ENCODE measurements at regions not wholly inside any gene's neighbourhood (a gene's known extent, or its start where the extent isn't known, plus 50 kb on each side); places are given as distances from the start of the nearest gene placed in this dataset.

DNA sequence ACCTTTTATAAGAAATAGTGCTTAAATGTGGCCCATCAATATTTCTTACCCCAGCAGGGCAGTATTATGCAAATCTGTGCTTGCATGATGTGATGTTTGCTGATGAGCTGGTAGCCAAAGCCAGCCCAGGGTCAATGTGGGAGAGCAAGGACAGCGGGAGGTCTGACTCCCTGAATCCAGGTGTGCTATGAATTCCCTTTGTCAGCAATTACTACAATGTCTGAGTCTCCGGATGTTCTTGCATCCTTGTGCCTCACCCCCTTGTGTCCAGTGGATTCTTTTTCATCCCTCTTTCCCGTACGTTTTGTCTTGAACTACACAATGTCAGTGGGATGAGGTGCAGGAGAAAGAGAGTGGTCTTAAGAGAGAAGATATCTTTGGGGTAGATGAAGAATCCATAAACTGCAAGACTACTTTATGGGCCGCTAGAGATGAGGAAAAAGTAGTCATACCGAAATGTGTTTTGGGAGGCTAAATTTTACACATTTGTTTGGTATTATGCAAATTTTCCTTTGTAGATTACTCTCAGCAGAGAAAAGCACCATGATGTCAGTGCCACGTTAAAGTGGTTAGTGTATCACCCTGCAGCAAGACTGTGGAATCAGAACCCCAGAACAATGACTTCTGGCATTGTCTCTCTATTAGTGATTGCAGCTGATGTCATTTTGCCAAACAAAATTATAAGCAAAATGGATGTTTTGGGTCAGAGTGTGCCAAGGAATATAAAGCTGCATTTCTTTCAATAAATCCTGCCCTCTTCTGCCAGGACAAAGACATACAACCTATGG lies 53.5 kb upstream of the TSHZ3 start:
- Mint-ChIP-seq H3K27ac (ENCODE audit: unreplicated experiment) (no peak overlapping the region), H3K4me3 (ENCODE audit: unreplicated experiment) (no peak overlapping the region), H3K9me3 (ENCODE audit: unreplicated experiment) (no peaks in the 10 kb centered on the region), H3K36me3 (ENCODE audit: low read depth, unreplicated experiment) (no peaks in the 10 kb centered on the region), H3K27me3 (ENCODE audit: unreplicated experiment) (no peaks in the 10 kb centered on the region), H3K4me1 (ENCODE audit: unreplicated experiment) (peaks cover under 1% of the 10 kb centered on the region)
- DNase-seq (ENCODE audit: low spot score), result no peak
- no peak for TF ChIP-seq CTCF (IDR thresholded peaks at IDR 0.05; ENCODE audit: unreplicated experiment)

DNA sequence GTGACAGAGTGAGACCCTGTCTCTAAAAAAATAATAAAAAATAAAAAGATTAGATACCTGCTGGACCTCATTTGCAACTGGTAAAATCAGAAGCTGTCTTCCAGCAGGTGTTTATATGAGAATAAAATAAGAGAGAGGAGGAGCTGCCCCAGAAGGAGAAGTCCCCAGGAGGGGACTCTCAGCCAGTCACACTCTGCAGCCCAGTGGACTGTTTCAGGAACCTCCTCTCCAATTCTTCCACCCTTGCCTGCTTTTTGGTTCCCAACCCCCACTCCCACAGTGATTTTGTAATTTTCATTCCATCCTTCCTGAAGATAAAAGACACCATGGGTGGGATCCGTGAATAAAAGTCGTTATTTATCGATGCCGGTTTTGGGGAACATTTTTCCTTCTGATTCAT lies 56.9 kb upstream of the TSHZ3 start:
- no peak for DNase-seq (ENCODE audit: low spot score)
- H3K36me3 Mint-ChIP-seq (ENCODE audit: low read depth, unreplicated experiment), result no peaks in the 10 kb centered on the region
- H3K4me3 Mint-ChIP-seq (ENCODE audit: unreplicated experiment), result no peak overlapping the region
- no peaks in the 10 kb centered on the region for H3K9me3 Mint-ChIP-seq (ENCODE audit: unreplicated experiment)
- H3K27me3 Mint-ChIP-seq (ENCODE audit: unreplicated experiment), result no peaks in the 10 kb centered on the region
- no peak for TF ChIP-seq CTCF (IDR thresholded peaks at IDR 0.05; ENCODE audit: unreplicated experiment)
- H3K4me1 Mint-ChIP-seq (ENCODE audit: unreplicated experiment), result peaks cover 6% of the 10 kb centered on the region
- no peak overlapping the region for H3K27ac Mint-ChIP-seq (ENCODE audit: unreplicated experiment)

DNA sequence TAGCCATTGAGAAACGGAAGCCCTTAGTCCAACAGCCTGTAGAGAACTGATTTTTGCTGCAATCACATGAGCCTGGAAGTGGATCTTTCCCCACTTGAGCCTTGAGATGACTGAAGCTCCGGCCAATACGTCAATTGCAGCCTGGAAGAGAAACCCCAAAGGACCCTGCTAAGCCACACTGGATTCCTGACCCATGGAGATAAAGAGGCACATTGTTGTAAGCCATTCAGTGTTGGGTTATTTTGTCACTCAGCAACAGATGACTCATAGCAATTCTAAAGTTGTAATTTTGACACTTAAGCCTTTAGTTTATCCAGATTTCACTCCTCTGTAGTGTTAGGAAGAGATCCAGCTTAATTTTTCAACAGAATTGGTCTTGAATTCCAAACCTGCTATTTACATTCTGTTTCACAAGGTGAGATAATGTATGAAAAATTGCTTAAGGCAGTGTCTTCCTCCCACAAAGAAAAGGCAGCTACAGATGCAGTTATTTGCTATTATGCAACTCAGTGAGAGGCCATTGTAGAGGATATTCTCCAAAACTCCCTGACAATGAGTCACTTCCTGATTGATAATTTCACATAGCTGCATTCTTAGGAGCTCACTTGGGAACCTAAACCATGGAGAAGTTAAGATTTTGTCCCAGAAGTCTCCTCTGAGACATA lies 59.4 kb upstream of the TSHZ3 start:
- no peaks in the 10 kb centered on the region for H3K36me3 Mint-ChIP-seq (ENCODE audit: low read depth, unreplicated experiment)
- no peak overlapping the region for H3K27ac Mint-ChIP-seq (ENCODE audit: unreplicated experiment)

DNA sequence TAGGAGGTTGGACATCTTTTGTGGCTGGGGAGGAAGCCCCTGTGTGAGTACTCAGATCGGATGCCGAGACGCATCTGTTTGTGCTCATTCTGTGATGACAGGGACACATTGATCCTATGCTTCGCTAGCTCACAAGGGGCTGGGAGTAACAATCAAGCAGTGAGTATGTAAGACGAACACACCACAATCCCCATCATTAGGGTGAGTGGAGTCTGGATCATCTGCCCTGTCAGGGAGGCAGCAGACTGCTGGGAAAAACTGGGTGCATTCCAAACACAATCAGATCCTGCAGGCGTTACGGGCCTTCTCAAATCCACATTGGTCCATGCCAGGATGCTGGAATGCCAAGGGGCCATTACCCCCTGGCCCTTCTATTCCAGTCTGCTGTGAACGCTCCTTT lies 64.1 kb upstream of the TSHZ3 start:
- no peak for DNase-seq (ENCODE audit: low spot score)
- Mint-ChIP-seq H3K36me3 (ENCODE audit: low read depth, unreplicated experiment) (no peaks in the 10 kb centered on the region), H3K9me3 (ENCODE audit: unreplicated experiment) (no peaks in the 10 kb centered on the region), H3K27ac (ENCODE audit: unreplicated experiment) (no peak overlapping the region), H3K4me1 (ENCODE audit: unreplicated experiment) (peaks cover 6% of the 10 kb centered on the region), H3K4me3 (ENCODE audit: unreplicated experiment) (no peak overlapping the region), H3K27me3 (ENCODE audit: unreplicated experiment) (peaks cover 2% of the 10 kb centered on the region)
- TF ChIP-seq CTCF (IDR thresholded peaks at IDR 0.05; ENCODE audit: unreplicated experiment), result no peak

More for the DNA sequence above, 59.4 kb upstream of the TSHZ3 start:
- Mint-ChIP-seq H3K9me3 (ENCODE audit: unreplicated experiment) (no peaks in the 10 kb centered on the region), H3K4me1 (ENCODE audit: unreplicated experiment) (peaks cover 6% of the 10 kb centered on the region), H3K4me3 (ENCODE audit: unreplicated experiment) (no peak overlapping the region), H3K27me3 (ENCODE audit: unreplicated experiment) (no peaks in the 10 kb centered on the region)
- no peak for DNase-seq (ENCODE audit: low spot score)
- TF ChIP-seq CTCF (IDR thresholded peaks at IDR 0.05; ENCODE audit: unreplicated experiment), result no peak

- no peak for DNase-seq (ENCODE audit: low spot score)
- no peak overlapping the region for H3K4me3 Mint-ChIP-seq (ENCODE audit: unreplicated experiment)
- peaks cover 2% of the 10 kb centered on the region for H3K27me3 Mint-ChIP-seq (ENCODE audit: unreplicated experiment)
- H3K27ac Mint-ChIP-seq (ENCODE audit: unreplicated experiment), result no peak overlapping the region
- no peaks in the 10 kb centered on the region for H3K9me3 Mint-ChIP-seq (ENCODE audit: unreplicated experiment)
- H3K4me1 Mint-ChIP-seq (ENCODE audit: unreplicated experiment), result peaks cover 2% of the 10 kb centered on the region
- no peak for TF ChIP-seq CTCF (IDR thresholded peaks at IDR 0.05; ENCODE audit: unreplicated experiment)
- H3K36me3 Mint-ChIP-seq (ENCODE audit: low read depth, unreplicated experiment), result no peaks in the 10 kb centered on the region
These were observed 66.1 kb upstream of the TSHZ3 start for GRCh38 chr19:31415322-31415721.

All from endothelial cell (in vitro differentiated cells).